Heart left ventricle (tissue), 13 donors: ENCODE measurements at regions not wholly inside any gene's neighbourhood (a gene's known extent, or its start where the extent isn't known, plus 50 kb on each side); places are given as distances from the start of the nearest gene placed in this dataset.

Experiments used
- CTCF ChIP-seq, 12 donors: fragments of 200-600 bp; sonication (generic) in 4 of 12; IDR thresholded peaks; one replicate each; pipeline versions ENCODE4 v1.5.0 to v1.8.0; 2018 to 2022; ENCODE audit warnings: antibody characterized with exemption in 12 of 12, mild to moderate bottlenecking in 5 of 12
- POLR2A ChIP-seq, 2 donors: fragments of 450-650 bp; IDR thresholded peaks; one replicate each; pipeline ENCODE4 v1.6.1; 2017; ENCODE audit warnings: antibody characterized with exemption in 2 of 2, mild to moderate bottlenecking in 2 of 2, moderate library complexity in 2 of 2
- donor health status: ischemic (EF 13 %, LVEDD 7.1; RV severe dilation, severe dysfunction).
- donor health status: DM: no; HTN: yes; CAD: no.
- donor health status: DM: no; HTN: no; CAD: no.
- donor health status: ischemic (EF 25% LVEDD 6.9; RV normal size, moderate dysfunction).
- donor health status: ischemic (EF 25% LVEDD 5.7; RV mildly dilated, moderate dysfunction).
- donor health status: ischemic (EF 35%, LVEDD 5.7; RV mildly dilated, moderate dysfunction).
- donor health status: nonischemic (EF 11% LVEDD 7.7; RV severe dilation, severe dysfunction).
- donor health status: DM: yes; HTN: yes; CAD: no.
- donor health status: PGD.
- donor health status: ischemic (EF 29% LVEDD 5.4; RV normal size, mild dysfunction).
- donor health status: nonischemic (EF 23%, LVEDD 6.1; RV moderate dilation, normal function).

GRCh38 chr15:84391191-84391590 is 155.6 kb downstream of the GOLGA6L4 start:
- TF ChIP-seq POLR2A (IDR thresholded peaks at IDR 0.05) (no peak), CTCF (IDR thresholded peaks at IDR 0.05) (no peak)
